ENCODE measurements at regions not wholly inside any gene's neighbourhood (a gene's known extent, or its start where the extent isn't known, plus 50 kb on each side); places are given as distances from the start of the nearest gene placed in this dataset.

GRCh38 chr6:1113916-1114540 is 197.9 kb upstream of the FOXQ1 start:
- DNase-seq, result no peak

- DNase-seq, result no peak
Measured at GRCh38 chr6:1111361-1111760, 200.5 kb upstream of the FOXQ1 start.

- no peak for DNase-seq
Measured at GRCh38 chr6:1110941-1111349, 201.0 kb upstream of the FOXQ1 start.

- no peak for DNase-seq
Measured at GRCh38 chr6:1110164-1110563, 201.7 kb upstream of the FOXQ1 start.

GRCh38 chr6:1109134-1109533 is 202.8 kb upstream of the FOXQ1 start:
- DNase-seq, result no peak

- DNase-seq, result no peak
Measured at GRCh38 chr6:1108198-1108597, 203.7 kb upstream of the FOXQ1 start.

- no peak for DNase-seq
Measured at GRCh38 chr6:1107578-1107977, 204.3 kb upstream of the FOXQ1 start.

- DNase-seq, result no peak
Measured at GRCh38 chr6:1105833-1106400, 206.0 kb upstream of the FOXQ1 start.

- no peak for DNase-seq
Measured at GRCh38 chr6:1104988-1105670, 206.8 kb upstream of the FOXQ1 start.

- no peak for DNase-seq
Measured at GRCh38 chr6:1103945-1104623, 207.8 kb upstream of the FOXQ1 start.

- DNase-seq, result no peak
Measured at GRCh38 chr6:1103021-1103420, 208.9 kb upstream of the FOXQ1 start.

- DNase-seq, result no peak
Measured at GRCh38 chr6:1100269-1100668, 211.6 kb upstream of the FOXQ1 start.

GRCh38 chr6:1099264-1099663 is 212.6 kb upstream of the FOXQ1 start:
- no peak for DNase-seq

- no peak for DNase-seq
Measured at GRCh38 chr6:1096967-1097765, 214.7 kb upstream of the FOXQ1 start.

- DNase-seq, result no peak
Measured at GRCh38 chr6:1094306-1094705, 217.6 kb upstream of the FOXQ1 start.

- DNase-seq, result no peak
Measured at GRCh38 chr6:1091900-1092299, 220.0 kb upstream of the FOXQ1 start.

GRCh38 chr6:1089859-1090258 is 222.0 kb upstream of the FOXQ1 start:
- no peak for DNase-seq

GRCh38 chr6:1088492-1089001 is 223.4 kb upstream of the FOXQ1 start:
- no peak for DNase-seq

- no peak for DNase-seq
Measured at GRCh38 chr6:1087154-1087843, 224.6 kb upstream of the FOXQ1 start.

- DNase-seq, result no peak
Measured at GRCh38 chr6:1086446-1087153, 225.3 kb upstream of the FOXQ1 start.

GRCh38 chr6:1082285-1082935 is 229.5 kb upstream of the FOXQ1 start:
- DNase-seq, result no peak

Measured in NCI-H774 (cell line).